Transverse colon (tissue), 4 donors: ENCODE measurements at regions not wholly inside any gene's neighbourhood (a gene's known extent, or its start where the extent isn't known, plus 50 kb on each side); places are given as distances from the start of the nearest gene placed in this dataset.

Experiments
- DNase-seq: peaks from one replicate; pipeline ENCODE4 v3.0.0-alpha.2; 2019
- H3K27ac ChIP-seq, 4 donors: fragments of 200-600 bp; sonication (generic); 2 replicates each; pipeline ENCODE4 v1.5.1; 2016 to 2018; ENCODE audit warnings: inconsistent platforms in 4 of 4
- H3K27me3 ChIP-seq: fragments of 200-600 bp; sonication (generic); 2 replicates; pipeline ENCODE4 v1.5.1; 2017; ENCODE audit warnings: inconsistent platforms
- H3K36me3 ChIP-seq, 4 donors: fragments of 200-600 bp; sonication (generic); 2 replicates each; pipeline ENCODE4 v1.5.1; 2017 to 2019; ENCODE audit warnings: inconsistent platforms in 4 of 4
- H3K4me1 ChIP-seq, 4 donors: fragments of 200-600 bp; sonication (generic); 2 replicates each; pipeline ENCODE4 v1.5.1; 2017 to 2020; ENCODE audit warnings: inconsistent platforms in 4 of 4
- H3K4me3 ChIP-seq, 4 donors: fragments of 200-600 bp; sonication (generic); 1 replicate in 1 of 4; 2 replicates in 3 of 4; pipeline versions ENCODE4 v1.5.1 to v1.6.1; 2017 to 2019; ENCODE audit warnings: inconsistent platforms in 4 of 4
- H3K9me3 ChIP-seq, 2 donors: fragments of 200-600 bp; sonication (generic); 2 replicates each; pipeline ENCODE4 v1.5.1; 2017 to 2019; ENCODE audit warnings: inconsistent platforms in 2 of 2
- CTCF ChIP-seq, 5 experiments: fragments of 200-600 bp in 3 of 5; fragments of 450-650 bp in 2 of 5; sonication (generic) in 3 of 5; IDR thresholded peaks; 1 replicate in 2 of 5; 2 replicates in 3 of 5; pipeline ENCODE4 v1.5.1; 2016 to 2017; ENCODE audit warnings: antibody characterized with exemption in 5 of 5, inconsistent platforms in 3 of 5, mild to moderate bottlenecking in 2 of 5, moderate library complexity in 1 of 5
- EP300 ChIP-seq: sonication (generic); formaldehyde crosslinking; IDR thresholded peaks from one replicate; pipeline ENCODE4 v1.6.1; 2017; ENCODE audit warnings: antibody characterized with exemption, low read depth
- POLR2A ChIP-seq: fragments of 450-650 bp; IDR thresholded peaks from one replicate; pipeline ENCODE4 v1.6.1; 2016; ENCODE audit warnings: antibody characterized with exemption, mild to moderate bottlenecking, moderate library complexity
- POLR2AphosphoS5 ChIP-seq, 3 donors: sonication (generic); formaldehyde crosslinking; IDR thresholded peaks; one replicate each; pipeline ENCODE4 v1.6.1; 2016; ENCODE audit warnings: antibody characterized with exemption in 3 of 3
- WGBS, 2 donors: methylation state at CpG; one replicate each; pipeline ENCODE4 v1.1.5; 2018; ENCODE audit warnings: low coverage in 1 of 2; 5-methylcytosine and 5-hydroxymethylcytosine counted together
- in situ Hi-C, 4 donors: fragments of 200-750 bp; cut with MboI; loops; one replicate each; pipeline versions ENCODE4 v1.15.0 to v1.15.1; 2017; ENCODE audit warnings: low sequenced_read_pairs in 3 of 4, low pct_ligation_motif_present in 1 of 4, low pct_unique_long_range_greater_than_20kb in 1 of 4
- intact Hi-C: fragments of 100-400 bp; cut with DNase I; formaldehyde crosslinking; loops from one replicate; pipeline ENCODE4 v1.15.1; 2023; ENCODE audit warnings: low total_unique reads

- intact Hi-C loops (no loop called here), in situ Hi-C loops (no loop called here)
- Histone ChIP-seq H3K4me3 (no peak overlapping the region), H3K4me1 (no peaks in the 10 kb centered on the region), H3K36me3 (no peaks in the 10 kb centered on the region), H3K27me3 (no peaks in the 10 kb centered on the region), H3K9me3 (no peaks in the 10 kb centered on the region), H3K27ac (no peak overlapping the region)
- no peak for DNase-seq
- WGBS, 2 donors, result 65 to 81% methylated on average over 2 of the region's 2 CpGs
- TF ChIP-seq POLR2AphosphoS5 (IDR thresholded peaks at IDR 0.05), result no peak
- TF ChIP-seq POLR2A, result no peak
- TF ChIP-seq EP300, result no peak
- no peak for TF ChIP-seq CTCF (IDR thresholded peaks at IDR 0.05)
Observed at GRCh38 chr1:239655023-239655422, 268.7 kb downstream of the CHRM3 start.

- Histone ChIP-seq H3K4me3 (no peak overlapping the region), H3K9me3 (no peaks in the 10 kb centered on the region), H3K27me3 (no peaks in the 10 kb centered on the region), H3K27ac (no peak overlapping the region), H3K4me1 (no peaks in the 10 kb centered on the region), H3K36me3 (no peaks in the 10 kb centered on the region)
- 91 to 95% methylated on average over 2 of the region's 2 CpGs for WGBS, 2 donors
- no peak for DNase-seq
- in situ Hi-C loops, result no loop called here
- TF ChIP-seq POLR2A, result no peak
- TF ChIP-seq CTCF (IDR thresholded peaks at IDR 0.05), result no peak
- TF ChIP-seq POLR2AphosphoS5 (IDR thresholded peaks at IDR 0.05), result no peak
- TF ChIP-seq EP300, result no peak
- intact Hi-C loops, result no loop called here
Observed at GRCh38 chr1:239657291-239657690, 270.9 kb downstream of the CHRM3 start.

- Histone ChIP-seq H3K4me1 (no peaks in the 10 kb centered on the region), H3K9me3 (no peaks in the 10 kb centered on the region), H3K27ac (no peak overlapping the region), H3K27me3 (no peaks in the 10 kb centered on the region), H3K4me3 (no peak overlapping the region), H3K36me3 (no peaks in the 10 kb centered on the region)
- no peak for DNase-seq
- in situ Hi-C loops (no loop called here), intact Hi-C loops (no loop called here)
- 75 to 79% methylated on average over 3 of the region's 3 CpGs for WGBS, 2 donors
- TF ChIP-seq EP300 (no peak), POLR2A (no peak)
Observed at GRCh38 chr1:239662950-239663349, 276.6 kb downstream of the CHRM3 start.

- H3K4me3 ChIP-seq, result no peak overlapping the region
- DNase-seq, result no peak
- H3K9me3 ChIP-seq, result no peaks in the 10 kb centered on the region
- 79 to 100% methylated on average over 1 of the region's 1 CpG for WGBS, 2 donors
- in situ Hi-C loops (no loop called here), intact Hi-C loops (no loop called here)
- H3K4me1 ChIP-seq, result no peaks in the 10 kb centered on the region
- no peaks in the 10 kb centered on the region for H3K27me3 ChIP-seq
- no peaks in the 10 kb centered on the region for H3K36me3 ChIP-seq
- no peak overlapping the region for H3K27ac ChIP-seq
- no peak for TF ChIP-seq POLR2AphosphoS5 (IDR thresholded peaks at IDR 0.05)
Observed at GRCh38 chr1:239672256-239672655, 285.9 kb downstream of the CHRM3 start.

- TF ChIP-seq POLR2AphosphoS5 (IDR thresholded peaks at IDR 0.05) (no peak), POLR2A (no peak), CTCF (IDR thresholded peaks at IDR 0.05) (no peak), EP300 (no peak)
- intact Hi-C loops, result no loop called here
- Histone ChIP-seq H3K27me3 (no peaks in the 10 kb centered on the region), H3K4me3 (no peak overlapping the region), H3K36me3 (no peaks in the 10 kb centered on the region), H3K9me3 (no peaks in the 10 kb centered on the region), H3K27ac (no peak overlapping the region), H3K4me1 (no peaks in the 10 kb centered on the region)
- DNase-seq, result no peak
- in situ Hi-C loops, result no loop called here
- 90 to 93% methylated on average over 2 of the region's 2 CpGs for WGBS, 2 donors
Observed at GRCh38 chr1:239675735-239676134, 289.4 kb downstream of the CHRM3 start.
